HG03460 (cell line): ENCODE measurements at regions not wholly inside any gene's neighbourhood (a gene's known extent, or its start where the extent isn't known, plus 50 kb on each side); places are given as distances from the start of the nearest gene placed in this dataset.

Source experiments
- ATAC-seq: cut with Tn5 transposase; IDR thresholded peaks from one replicate; pipeline ENCODE4 v1.9.1; 2021; ENCODE audit not compliant: unreplicated experiment

- ATAC-seq: no peak
Measured at GRCh38 chr2:129462349-129462748, 517.1 kb upstream of the RAB6C start.

- no peak for ATAC-seq
Measured at GRCh38 chr2:129462967-129463366, 516.5 kb upstream of the RAB6C start.

- ATAC-seq: no peak
Measured at GRCh38 chr2:129464036-129464435, 515.4 kb upstream of the RAB6C start.

GRCh38 chr2:129464631-129465030, 514.8 kb upstream of the RAB6C start:
- ATAC-seq: no peak

- ATAC-seq: no peak
Measured at GRCh38 chr2:129465045-129465444, 514.4 kb upstream of the RAB6C start.

GRCh38 chr2:129466389-129466788, 513.1 kb upstream of the RAB6C start:
- no peak for ATAC-seq

- ATAC-seq: no peak
Measured at GRCh38 chr2:129467012-129467779, 512.3 kb upstream of the RAB6C start.

- ATAC-seq: no peak
Measured at GRCh38 chr2:129467941-129468340, 511.5 kb upstream of the RAB6C start.

- ATAC-seq: no peak
Measured at GRCh38 chr2:129468879-129469278, 510.6 kb upstream of the RAB6C start.

- ATAC-seq: no peak
Measured at GRCh38 chr2:129469389-129469788, 510.1 kb upstream of the RAB6C start.

GRCh38 chr2:129469871-129470270, 509.6 kb upstream of the RAB6C start:
- ATAC-seq: no peak

GRCh38 chr2:129478902-129479517, 500.5 kb upstream of the RAB6C start:
- no peak for ATAC-seq

- ATAC-seq: no peak
Measured at GRCh38 chr2:129479892-129480291, 499.6 kb upstream of the RAB6C start.

- ATAC-seq: no peak
Measured at GRCh38 chr2:129480790-129481189, 498.7 kb upstream of the RAB6C start.

- ATAC-seq: no peak
Measured at GRCh38 chr2:129481306-129482219, 497.9 kb upstream of the RAB6C start.

GRCh38 chr2:129482626-129483025, 496.8 kb upstream of the RAB6C start:
- ATAC-seq: no peak

GRCh38 chr2:129483366-129483765, 496.1 kb upstream of the RAB6C start:
- peak; percentile 69 for ATAC-seq

GRCh38 chr2:129484999-129485897, 494.2 kb upstream of the RAB6C start:
- no peak for ATAC-seq

GRCh38 chr2:129488376-129488775, 491.1 kb upstream of the RAB6C start:
- ATAC-seq: no peak

- no peak for ATAC-seq
Measured at GRCh38 chr2:129490641-129491040, 488.8 kb upstream of the RAB6C start.

- ATAC-seq: no peak
Measured at GRCh38 chr2:129491308-129491707, 488.2 kb upstream of the RAB6C start.
